ENCODE measurements at regions not wholly inside any gene's neighbourhood (a gene's known extent, or its start where the extent isn't known, plus 50 kb on each side); places are given as distances from the start of the nearest gene placed in this dataset.

DNA sequence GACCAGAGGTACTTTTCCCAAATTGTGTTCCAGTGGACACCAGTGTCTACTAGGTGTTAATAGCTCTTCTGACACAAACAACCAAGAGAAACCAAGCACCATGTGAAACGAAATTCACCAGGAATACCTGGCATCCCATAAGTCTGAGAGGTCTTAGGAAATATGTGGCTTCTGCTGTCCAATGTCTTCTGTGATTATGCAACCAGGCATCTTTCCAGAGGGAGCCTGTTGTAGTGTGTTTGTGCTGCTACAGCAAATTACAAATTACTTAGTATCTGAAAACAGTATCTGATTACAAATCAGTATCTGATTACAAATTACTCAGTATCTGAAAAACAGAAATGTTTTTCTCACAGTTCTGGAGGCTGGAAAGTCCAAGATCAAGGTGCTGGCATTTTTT, 133.6 kb upstream of the NPVF start:
- H3K4me1 ChIP-seq = no peaks in the 10 kb centered on the region
- no peaks in the 10 kb centered on the region for H3K27me3 ChIP-seq (ENCODE audit: low read depth)
- no peaks in the 10 kb centered on the region for H3K36me3 ChIP-seq
- no peaks in the 10 kb centered on the region for H3K9me3 ChIP-seq
- DNase-seq (no peak), ATAC-seq (no peak)
- H3K27ac ChIP-seq = no peak overlapping the region
- no peak for TF ChIP-seq CTCF (IDR thresholded peaks at IDR 0.05)
- intact Hi-C loops (cut with DNase I) = no loop called here
- H3K4me3 ChIP-seq = no peak overlapping the region

GRCh38 chr7:25368599-25369201, 140.4 kb upstream of the NPVF start:
- ATAC-seq (no peak), DNase-seq (no peak)
- Histone ChIP-seq H3K4me1 (no peaks in the 10 kb centered on the region), H3K36me3 (no peaks in the 10 kb centered on the region), H3K9me3 (peaks cover 17% of the 10 kb centered on the region), H3K4me3 (no peak overlapping the region), H3K27ac (no peak overlapping the region), H3K27me3 (ENCODE audit: low read depth) (no peaks in the 10 kb centered on the region)
- intact Hi-C loops (cut with DNase I) = no loop called here
- no peak for TF ChIP-seq CTCF (IDR thresholded peaks at IDR 0.05)

- intact Hi-C loops (cut with DNase I) = no loop called here
- no peaks in the 10 kb centered on the region for H3K36me3 ChIP-seq
- H3K4me1 ChIP-seq = no peaks in the 10 kb centered on the region
- ATAC-seq (no peak), DNase-seq (no peak)
- no peak for TF ChIP-seq CTCF (IDR thresholded peaks at IDR 0.05)
- H3K4me3 ChIP-seq = no peak overlapping the region
- no peaks in the 10 kb centered on the region for H3K27me3 ChIP-seq (ENCODE audit: low read depth)
- peaks cover 17% of the 10 kb centered on the region for H3K9me3 ChIP-seq
- no peak overlapping the region for H3K27ac ChIP-seq
These were observed 141.5 kb upstream of the NPVF start for GRCh38 chr7:25369786-25370185.

DNA sequence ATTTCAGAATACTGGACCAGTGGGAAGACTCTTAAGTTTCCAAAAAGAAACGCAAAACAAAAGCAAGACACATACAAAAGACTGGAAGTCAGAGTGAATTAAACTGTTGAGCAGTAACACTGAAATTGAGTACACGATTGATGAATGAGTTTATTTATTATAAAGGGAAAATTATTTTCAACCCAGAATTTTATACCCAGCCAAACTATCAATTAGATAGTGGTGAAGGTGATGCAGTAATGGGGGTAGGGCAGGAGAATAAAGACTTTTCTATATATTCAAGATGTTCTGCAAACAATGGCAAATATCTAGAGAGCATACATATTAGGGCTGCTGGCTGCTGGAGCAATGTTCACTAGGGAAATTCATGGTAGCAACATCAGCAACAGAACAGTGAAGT, 143.7 kb upstream of the NPVF start:
- DNase-seq = no peak
- intact Hi-C loops (cut with DNase I) = no loop called here
- no peak for TF ChIP-seq CTCF (IDR thresholded peaks at IDR 0.05)
- Histone ChIP-seq H3K36me3 (no peaks in the 10 kb centered on the region), H3K4me1 (no peaks in the 10 kb centered on the region), H3K4me3 (no peak overlapping the region), H3K9me3 (peaks cover 17% of the 10 kb centered on the region), H3K27me3 (ENCODE audit: low read depth) (no peaks in the 10 kb centered on the region), H3K27ac (no peak overlapping the region)
- ATAC-seq = no peak

DNA sequence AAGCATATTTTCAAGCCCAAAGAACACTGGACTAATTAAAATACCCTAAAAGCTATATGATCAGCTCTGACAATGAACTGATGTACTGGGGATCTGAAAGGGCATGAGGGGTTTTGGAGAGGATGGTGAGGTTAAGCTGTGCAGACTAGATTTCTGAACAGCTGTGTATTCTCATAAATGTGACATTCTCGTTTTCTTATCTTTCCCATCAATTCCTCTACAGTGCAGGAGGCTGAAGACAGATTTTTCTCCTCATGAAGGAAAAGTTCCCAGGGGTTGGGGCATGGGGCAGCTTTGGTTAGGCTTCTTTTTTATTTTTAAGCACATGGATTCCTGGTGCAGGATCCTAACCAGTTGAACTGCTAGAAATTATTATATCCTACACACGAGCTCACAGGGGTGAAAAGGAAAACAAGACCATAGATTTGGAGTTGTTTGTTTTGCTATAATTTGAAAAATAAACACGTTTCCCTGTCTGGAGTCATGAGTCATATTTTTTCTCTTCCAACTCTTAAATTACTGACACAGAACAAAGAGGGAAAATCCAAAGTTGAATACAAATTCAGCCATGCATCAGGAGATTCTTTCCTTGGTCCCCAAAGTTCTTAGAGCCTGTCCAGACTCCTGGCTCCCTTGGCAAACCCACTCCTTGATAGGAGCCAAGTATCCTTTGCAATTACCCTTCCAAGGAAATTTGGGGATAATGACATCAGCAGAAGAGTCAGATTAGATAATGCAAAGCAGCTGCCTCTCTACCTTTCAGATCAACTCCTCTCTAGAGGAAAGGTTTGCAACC, 147.7 kb upstream of the NPVF start:
- peaks cover 17% of the 10 kb centered on the region for H3K9me3 ChIP-seq
- no peaks in the 10 kb centered on the region for H3K27me3 ChIP-seq (ENCODE audit: low read depth)
- no peaks in the 10 kb centered on the region for H3K36me3 ChIP-seq
- intact Hi-C loops (cut with DNase I) = no loop called here
- ATAC-seq (no peak), DNase-seq (no peak)
- TF ChIP-seq CTCF (IDR thresholded peaks at IDR 0.05) = no peak
- no peak overlapping the region for H3K27ac ChIP-seq
- H3K4me3 ChIP-seq = no peak overlapping the region
- no peaks in the 10 kb centered on the region for H3K4me1 ChIP-seq

Measured in lower lobe of right lung (tissue), 2 donors.